IMR-90 (cell line): ENCODE measurements at regions not wholly inside any gene's neighbourhood (a gene's known extent, or its start where the extent isn't known, plus 50 kb on each side); places are given as distances from the start of the nearest gene placed in this dataset.

Experiments used
- ATAC-seq: fragments of 200-7000 bp; cut with Tn5 transposase; 2 replicates; pipeline ENCODE4 v1.9.1; 2020; ENCODE audit warnings: low read depth, mild to moderate bottlenecking, moderate library complexity
- BruUV-seq: library from RNA; stranded (reverse); fragments of 400-500 nt; replicated peaks from 2 replicates; lab custom pipeline; 2021; lab: Mats Ljungman, UMichigan
- CTCF ChIA-PET: fragments of 300-600 bp; formaldehyde crosslinking; extraction: SDS; loops from one replicate; lab custom pipeline; 2021; ENCODE audit warnings: antibody characterized with exemption; lab: Yijun Ruan, JAX
- POLR2A ChIA-PET: fragments of 300-600 bp; sonication (Branson Sonifier 250); formaldehyde crosslinking; loops from one replicate; lab custom pipeline; 2022; ENCODE audit warnings: antibody characterized with exemption; ENCODE audit not compliant: unreplicated experiment; lab: Charles Lee
- DNase-seq: peaks from one replicate; pipeline ENCODE4 v3.0.0; 2013
- H2AFZ ChIP-seq: replicated peaks from 2 replicates; pipeline ENCODE3; 2013; ENCODE audit warnings: low read length, mild to moderate bottlenecking; ENCODE audit not compliant: poor library complexity
- H2AK5ac ChIP-seq: 2 replicates; pipeline ENCODE4 v1.6.1; 2013; ENCODE audit warnings: low read depth, low read length, inconsistent platforms
- H2AK9ac ChIP-seq: replicated peaks from 2 replicates; pipeline ENCODE3; 2013; ENCODE audit warnings: mild to moderate bottlenecking, low read depth, low read length, moderate library complexity; ENCODE audit not compliant: poor library complexity
- H2BK120ac ChIP-seq: 2 replicates; pipeline ENCODE4 v1.6.1; 2013; ENCODE audit warnings: low read depth, low read length, inconsistent platforms
- H2BK15ac ChIP-seq: 3 replicates; pipeline ENCODE4 v1.6.1; 2013; ENCODE audit warnings: low read depth, low read length, inconsistent platforms
- H2BK20ac ChIP-seq: 2 replicates; pipeline ENCODE4 v1.6.1; 2013; ENCODE audit warnings: low read depth, mild to moderate bottlenecking, inconsistent platforms, low read length, moderate library complexity
- H2BK5ac ChIP-seq: 2 replicates; pipeline ENCODE4 v1.6.1; 2013; ENCODE audit warnings: mild to moderate bottlenecking, low read depth, low read length, inconsistent platforms; ENCODE audit not compliant: poor library complexity, severe bottlenecking
- H3K14ac ChIP-seq: replicated peaks from 2 replicates; pipeline ENCODE4 v1.6.1; 2013; ENCODE audit warnings: low read depth, low read length, inconsistent platforms
- H3K18ac ChIP-seq: 2 replicates; pipeline ENCODE4 v1.6.1; 2013; ENCODE audit warnings: low read depth, low read length, control low read depth
- H3K23ac ChIP-seq: 2 replicates; pipeline ENCODE4 v1.6.1; 2013; ENCODE audit warnings: low read depth, low read length, inconsistent platforms
- H3K27ac ChIP-seq: 2 replicates; pipeline ENCODE4 v1.5.1; 2013; ENCODE audit warnings: mild to moderate bottlenecking, control low read depth, low read length; ENCODE audit not compliant: insufficient read depth
- H3K27me3 ChIP-seq: 2 replicates; pipeline ENCODE4 v1.6.1; 2013; ENCODE audit warnings: low read length; ENCODE audit not compliant: control insufficient read depth, insufficient read depth
- H3K36me3 ChIP-seq: 2 replicates; pipeline ENCODE4 v1.6.1; 2013; ENCODE audit warnings: low read length, mixed read lengths; ENCODE audit not compliant: control insufficient read depth, insufficient read depth
- H3K4ac ChIP-seq: 2 replicates; pipeline ENCODE4 v1.6.1; 2013; ENCODE audit warnings: low read depth, low read length, inconsistent platforms
- H3K4me1 ChIP-seq: 2 replicates; pipeline ENCODE4 v1.6.1; 2013; ENCODE audit warnings: low read length, mixed read lengths; ENCODE audit not compliant: control insufficient read depth, insufficient read depth
- H3K4me2 ChIP-seq: 2 replicates; pipeline ENCODE4 v1.6.1; 2013; ENCODE audit warnings: low read depth, mild to moderate bottlenecking, control low read depth, low read length, moderate library complexity
- H3K4me3 ChIP-seq: 2 replicates; pipeline ENCODE4 v1.5.1; 2013; ENCODE audit warnings: low read depth, mild to moderate bottlenecking, control low read depth, low read length, moderate library complexity; ENCODE audit not compliant: insufficient read depth
- H3K56ac ChIP-seq: 2 replicates; pipeline ENCODE4 v1.6.1; 2013; ENCODE audit warnings: low read length, inconsistent platforms; ENCODE audit not compliant: insufficient read depth; ENCODE audit errors: extremely low read depth
- H3K79me1 ChIP-seq, 2 experiments: 2 replicates each; pipeline ENCODE4 v1.6.1; 2013; ENCODE audit warnings: low read length in 2 of 2, inconsistent platforms in 1 of 2, low read depth in 1 of 2
- H3K9ac ChIP-seq: 2 replicates; pipeline ENCODE4 v1.6.1; 2013; ENCODE audit warnings: low read depth, low read length, control low read depth
- H3K9me1 ChIP-seq: 2 replicates; pipeline ENCODE4 v1.6.1; 2013; ENCODE audit warnings: low read length, inconsistent platforms; ENCODE audit not compliant: insufficient read depth
- H3K9me3 ChIP-seq: 2 replicates; pipeline ENCODE4 v1.6.1; 2013; ENCODE audit warnings: low read length; ENCODE audit not compliant: control insufficient read depth, insufficient read depth
- H4K20me1 ChIP-seq: 2 replicates; pipeline ENCODE4 v1.6.1; 2013; ENCODE audit warnings: low read length, inconsistent platforms; ENCODE audit not compliant: insufficient read depth
- H4K5ac ChIP-seq: 2 replicates; pipeline ENCODE4 v1.6.1; 2013; ENCODE audit warnings: mild to moderate bottlenecking, low read depth, low read length, control low read depth
- H4K8ac ChIP-seq, 2 experiments: 2 replicates each; pipeline ENCODE4 v1.6.1; 2013; ENCODE audit warnings: low read depth in 2 of 2, low read length in 2 of 2, control low read depth in 1 of 2, inconsistent platforms in 1 of 2
- H4K91ac ChIP-seq: 2 replicates; pipeline ENCODE4 v1.6.1; 2013; ENCODE audit warnings: low read depth, low read length, inconsistent platforms; ENCODE audit not compliant: insufficient read depth
- BHLHE40 ChIP-seq: fragments of 150-350 bp; IDR thresholded peaks from 2 replicates; pipeline ENCODE4 v1.6.1; 2016; ENCODE audit warnings: mild to moderate bottlenecking, low read depth, low read length
- CEBPB ChIP-seq: IDR thresholded peaks from 2 replicates; pipeline ENCODE4 v1.6.1; 2012; ENCODE audit warnings: low read depth, low read length, improper control_type of control experiment
- CHD1 ChIP-seq: IDR thresholded peaks from 2 replicates; pipeline ENCODE4 v1.6.1; 2012; ENCODE audit warnings: low read depth, low read length, improper control_type of control experiment
- CTCF ChIP-seq: conservative IDR thresholded peaks from 2 replicates; pipeline ENCODE4 v1.5.1; 2012; ENCODE audit warnings: mild to moderate bottlenecking, low read depth, low read length, improper control_type of control experiment
- ELK1 ChIP-seq: fragments of 150-350 bp; IDR thresholded peaks from 2 replicates; pipeline ENCODE4 v1.6.1; 2016; ENCODE audit warnings: low read depth, mild to moderate bottlenecking, low read length, moderate library complexity, borderline replicate concordance
- FOS ChIP-seq: fragments of 150-350 bp; IDR thresholded peaks from 2 replicates; pipeline ENCODE4 v1.6.1; 2016; ENCODE audit warnings: low read depth, low read length
- MAZ ChIP-seq: IDR thresholded peaks from 2 replicates; pipeline ENCODE4 v1.6.1; 2012; ENCODE audit warnings: low read depth, mild to moderate bottlenecking, low read length, improper control_type of control experiment, moderate library complexity, borderline replicate concordance
- NFE2L2 ChIP-seq: fragments of 150-350 bp; IDR thresholded peaks from 2 replicates; pipeline ENCODE4 v1.6.1; 2016; ENCODE audit warnings: low read depth, mild to moderate bottlenecking, low read length
- POLR2A ChIP-seq: IDR thresholded peaks from 2 replicates; pipeline ENCODE4 v1.6.1; 2012; ENCODE audit warnings: mild to moderate bottlenecking, low read depth, low read length
- RAD21 ChIP-seq: IDR thresholded peaks from 2 replicates; pipeline ENCODE4 v1.6.1; 2012; ENCODE audit warnings: low read length, improper control_type of control experiment
- RCOR1 ChIP-seq: IDR thresholded peaks from 2 replicates; pipeline ENCODE4 v1.6.1; 2012; ENCODE audit warnings: mild to moderate bottlenecking, low read length, improper control_type of control experiment; ENCODE audit not compliant: insufficient replicate concordance
- SMC3 ChIP-seq: fragments of 150-350 bp; IDR thresholded peaks from 2 replicates; pipeline ENCODE4 v1.6.1; 2016; ENCODE audit warnings: low read depth, mild to moderate bottlenecking, antibody characterized with exemption, low read length, moderate library complexity
- WGBS, 2 experiments: methylation state at CpG; one replicate each; pipeline versions ENCODE4 v1.1.5 to v1.1.7; 2013; ENCODE audit warnings: missing lambda C conversion rate in 2 of 2; ENCODE audit not compliant: insufficient read length in 1 of 2; ENCODE audit errors: extremely low coverage in 2 of 2; 5-methylcytosine and 5-hydroxymethylcytosine counted together
- dilution Hi-C: fragments of 300-500 bp; cut with HindIII; formaldehyde crosslinking; loops from one replicate; pipeline ENCODE4 v1.14.3; 2018; ENCODE audit warnings: low sequenced_read_pairs; ENCODE audit not compliant: unreplicated experiment
- in situ Hi-C: fragments of 300-500 bp; cut with MboI; formaldehyde crosslinking; loops from 3 replicates; pipeline ENCODE4 v1.14.3; 2019; ENCODE audit warnings: low sequenced_read_pairs, inconsistent platforms, mixed read lengths
- intact Hi-C: fragments of 100-400 bp; cut with micrococcal nuclease; formaldehyde crosslinking; loops from 2 replicates; pipeline ENCODE4 v1.10.0; 2022

- Histone ChIP-seq H4K91ac (no peak overlapping the region), H2AFZ (no peak overlapping the region), H3K4me3 (no peak overlapping the region), H4K8ac (no peak overlapping the region), H3K4me2 (no peak overlapping the region), H3K36me3 (no peaks in the 10 kb centered on the region), H2BK15ac (no peak overlapping the region), H3K23ac (no peak overlapping the region), H3K79me1 (no peaks in the 10 kb centered on the region), H2BK20ac (no peak overlapping the region), H3K14ac (no peak overlapping the region), H3K27ac (no peak overlapping the region), H4K5ac (no peak overlapping the region), H3K56ac (no peak overlapping the region), H4K20me1 (no peaks in the 10 kb centered on the region), H2BK120ac (no peak overlapping the region), H2BK5ac (no peak overlapping the region), H2AK9ac (no peak overlapping the region), H3K9ac (no peak overlapping the region), H3K9me3 (no peaks in the 10 kb centered on the region), H3K4ac (no peak overlapping the region), H3K27me3 (no peaks in the 10 kb centered on the region; the same call in 1 of the 2 replicates), H3K4me1 (no peaks in the 10 kb centered on the region), H3K9me1 (no peaks in the 10 kb centered on the region), H3K18ac (no peak overlapping the region), H2AK5ac (no peak overlapping the region)
- dilution Hi-C loops = no loop called here
- CTCF ChIA-PET = no interaction called here
- no TSS peak for BruUV-seq
- TF ChIP-seq MAZ (no peak), ELK1 (no peak), NFE2L2 (no peak), CHD1 (no peak), CEBPB (no peak), RCOR1 (no peak), CTCF (no peak), SMC3 (no peak), RAD21 (no peak), POLR2A (no peak), BHLHE40 (no peak), FOS (no peak)
- ATAC-seq = no peak
- 67% methylated on average over 2 of the region's 8 CpGs; no CpG with 5 or more reads in 1 of the 2 experiments for WGBS, 2 experiments
- in situ Hi-C loops = no loop called here
- DNase-seq = no peak
- POLR2A ChIA-PET = no interaction called here
- intact Hi-C loops = no loop called here
These were observed 107.4 kb downstream of the MATN1 start for GRCh38 chr1:30615816-30616590.
